T-helper 2 cell (primary cell): ENCODE measurements at regions not wholly inside any gene's neighbourhood (a gene's known extent, or its start where the extent isn't known, plus 50 kb on each side); places are given as distances from the start of the nearest gene placed in this dataset.
"Not testable (repeated sequence)": the region's sequence is repeated elsewhere in the genome, so short reads cannot be mapped to it uniquely, and the experiment has no call there.

Experiments
- DNase-seq, 5 experiments: peaks; one replicate each; pipeline versions ENCODE4 v3.0.0 to v3.0.0-alpha.2; 2012 to 2022

DNA sequence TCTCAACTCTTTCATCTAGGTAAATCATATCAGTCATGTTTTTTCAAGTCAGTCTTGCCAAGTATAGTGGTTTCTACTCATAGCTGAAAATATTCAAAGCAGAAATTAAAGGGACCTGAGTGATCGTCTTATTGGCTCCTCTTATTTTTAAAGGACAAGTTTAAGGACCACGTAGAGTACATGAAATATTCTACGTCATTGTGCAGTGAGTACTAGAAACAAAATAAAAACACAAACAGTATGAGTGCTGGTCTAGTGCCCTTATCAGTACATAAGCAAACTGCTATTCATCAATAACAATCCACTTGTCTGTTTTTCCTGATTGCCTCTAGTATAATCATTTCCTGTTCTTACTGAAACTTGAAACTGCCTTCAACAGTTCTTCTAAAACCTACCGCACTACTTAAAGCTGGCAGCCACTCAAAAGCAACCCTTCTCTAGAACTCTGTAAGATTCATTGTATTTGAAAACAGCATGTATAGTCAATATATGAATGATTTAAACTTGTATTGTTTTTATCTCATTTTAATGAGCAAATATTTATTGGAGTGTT lies 853.7 kb downstream of the TAF11L14 start:
- DNase-seq, result peak in 1 of 5 experiments; percentile 8

DNA sequence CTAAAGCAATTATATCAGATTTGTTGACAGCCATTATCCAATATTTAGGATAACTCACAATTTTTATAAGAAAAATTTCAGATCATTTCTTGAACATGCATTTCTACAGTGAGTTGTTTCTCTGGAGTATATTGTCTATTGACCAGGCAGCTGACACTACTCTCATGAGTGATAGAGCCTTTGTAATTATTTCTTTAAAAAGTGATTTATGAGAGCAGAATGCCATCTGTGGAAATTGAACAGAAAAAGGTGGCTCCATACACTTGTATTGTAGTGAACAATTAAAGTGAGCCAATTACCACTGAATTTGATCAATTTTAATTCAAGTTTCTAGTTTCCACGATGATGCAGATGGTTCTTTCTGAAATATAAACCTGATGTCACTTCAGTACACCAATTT lies 855.4 kb downstream of the TAF11L14 start:
- DNase-seq, result no peak

DNA sequence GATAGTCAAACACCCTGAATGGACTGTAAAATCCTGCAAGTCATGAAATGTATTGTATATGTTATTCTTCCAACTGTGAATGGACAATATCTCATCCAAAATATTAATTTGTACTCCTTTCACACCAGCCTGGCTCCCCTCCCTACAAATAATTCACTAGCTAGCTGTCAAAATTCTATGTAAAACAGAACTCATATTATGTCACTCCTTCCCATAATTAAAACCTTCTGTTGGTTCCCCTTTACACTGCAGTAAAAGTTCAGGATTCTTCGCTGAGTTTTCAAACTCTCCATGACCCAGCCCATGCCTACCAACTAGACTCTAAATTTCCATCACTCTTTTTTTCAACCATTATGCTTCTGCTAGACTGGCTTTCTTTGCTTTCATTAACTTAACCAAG lies 857.1 kb downstream of the TAF11L14 start:
- no peak for DNase-seq

DNA sequence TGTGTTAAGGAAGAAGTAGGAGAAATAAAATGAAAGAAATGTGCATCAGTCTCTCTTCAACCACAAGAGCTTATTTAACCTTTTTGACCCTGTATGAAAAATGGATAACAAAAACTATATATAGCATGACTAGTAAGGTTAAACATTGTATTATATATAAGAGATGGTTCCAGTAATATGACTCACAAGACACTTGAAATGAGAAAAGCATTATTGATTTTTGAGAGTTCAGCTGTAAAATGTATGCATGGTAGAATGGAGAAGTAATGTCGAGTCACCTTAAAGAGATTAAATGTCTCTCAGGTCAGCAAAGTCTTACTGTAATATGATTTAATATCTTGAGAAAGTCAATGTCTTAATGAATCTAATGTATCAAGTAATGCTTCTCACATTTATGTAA lies 860.9 kb downstream of the TAF11L14 start:
- DNase-seq, result no peak

DNA sequence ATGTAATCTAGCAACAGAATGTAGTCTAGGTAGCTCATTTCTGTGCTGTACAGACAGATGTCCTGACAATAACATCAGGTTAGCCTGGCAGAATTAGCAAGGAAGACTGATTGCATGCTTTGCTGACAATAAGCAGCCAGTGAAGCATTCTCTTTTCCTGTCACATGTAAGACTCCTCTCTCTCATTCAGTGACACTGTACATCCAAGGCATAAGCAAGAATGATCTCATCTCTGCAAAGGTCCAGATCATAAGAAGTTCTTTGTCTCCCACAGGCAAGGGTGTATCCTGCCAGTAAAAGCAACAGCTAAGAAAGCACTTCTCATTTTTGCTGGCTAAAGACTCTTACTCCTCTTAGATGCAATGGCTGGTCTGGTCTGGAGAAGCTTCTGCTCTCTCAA lies 861.8 kb downstream of the TAF11L14 start:
- DNase-seq, result no peak

DNA sequence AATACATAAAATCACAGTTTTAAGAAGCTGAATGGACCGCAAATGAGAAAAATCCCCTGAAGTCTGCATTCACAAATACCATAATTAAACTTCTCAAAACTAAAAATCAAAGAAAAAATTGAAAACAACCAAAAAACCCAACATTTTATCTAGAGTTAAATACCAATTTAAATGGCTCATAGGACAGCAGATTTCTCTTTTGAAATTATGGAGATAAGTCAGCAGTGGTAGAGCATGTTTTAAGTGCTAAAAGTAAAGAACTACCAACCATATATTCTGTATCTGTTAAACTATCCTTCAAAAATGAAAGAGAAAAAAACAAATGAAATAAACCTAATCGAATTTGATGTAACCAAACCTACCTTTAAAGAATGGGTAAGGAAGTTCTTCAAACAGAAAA lies 862.8 kb downstream of the TAF11L14 start:
- DNase-seq, result no peak

DNA sequence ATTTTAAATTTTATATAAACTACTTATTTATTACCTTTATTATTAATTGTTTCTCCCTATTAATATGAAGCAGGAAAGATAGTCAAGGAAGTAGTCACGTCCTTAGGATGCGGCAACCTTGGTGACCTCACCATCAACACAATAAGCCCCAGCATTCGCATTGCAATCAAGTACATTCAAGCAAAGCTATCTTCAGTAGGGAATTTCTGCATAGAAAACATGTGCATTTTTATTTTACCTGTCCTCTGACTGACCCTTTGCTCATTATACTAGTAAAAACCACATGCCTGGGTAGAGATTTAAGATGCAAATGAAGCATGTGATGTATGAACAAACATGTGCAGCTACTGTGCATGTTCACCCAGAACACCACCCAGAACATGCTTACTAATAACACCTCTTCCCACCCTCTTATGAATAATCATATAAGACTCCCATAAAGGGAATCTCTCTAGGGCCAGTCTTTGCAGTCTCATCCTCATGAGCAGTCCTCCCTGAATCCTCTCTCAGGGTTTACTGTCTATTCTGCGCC lies 869.6 kb downstream of the TAF11L14 start:
- DNase-seq, result no peak

DNA sequence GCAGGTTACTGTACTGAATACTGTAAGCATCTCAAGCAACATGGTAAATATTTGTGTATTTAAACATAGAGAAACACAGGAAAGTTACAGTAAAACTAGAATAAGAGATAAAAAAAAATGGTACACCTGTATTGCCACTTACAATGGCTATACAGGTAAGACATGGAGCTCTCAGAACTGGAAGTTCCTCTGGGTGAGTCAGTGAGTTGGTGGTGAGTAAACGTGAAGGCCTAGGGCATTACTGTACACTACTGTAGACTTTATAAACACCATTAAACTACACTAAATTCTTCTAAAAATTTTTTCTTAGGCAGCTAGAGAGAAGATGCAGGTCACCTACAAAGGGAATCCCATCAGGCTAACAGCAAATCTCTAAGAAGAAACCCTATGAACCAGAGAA lies 872.9 kb downstream of the TAF11L14 start:
- no peak for DNase-seq

DNA sequence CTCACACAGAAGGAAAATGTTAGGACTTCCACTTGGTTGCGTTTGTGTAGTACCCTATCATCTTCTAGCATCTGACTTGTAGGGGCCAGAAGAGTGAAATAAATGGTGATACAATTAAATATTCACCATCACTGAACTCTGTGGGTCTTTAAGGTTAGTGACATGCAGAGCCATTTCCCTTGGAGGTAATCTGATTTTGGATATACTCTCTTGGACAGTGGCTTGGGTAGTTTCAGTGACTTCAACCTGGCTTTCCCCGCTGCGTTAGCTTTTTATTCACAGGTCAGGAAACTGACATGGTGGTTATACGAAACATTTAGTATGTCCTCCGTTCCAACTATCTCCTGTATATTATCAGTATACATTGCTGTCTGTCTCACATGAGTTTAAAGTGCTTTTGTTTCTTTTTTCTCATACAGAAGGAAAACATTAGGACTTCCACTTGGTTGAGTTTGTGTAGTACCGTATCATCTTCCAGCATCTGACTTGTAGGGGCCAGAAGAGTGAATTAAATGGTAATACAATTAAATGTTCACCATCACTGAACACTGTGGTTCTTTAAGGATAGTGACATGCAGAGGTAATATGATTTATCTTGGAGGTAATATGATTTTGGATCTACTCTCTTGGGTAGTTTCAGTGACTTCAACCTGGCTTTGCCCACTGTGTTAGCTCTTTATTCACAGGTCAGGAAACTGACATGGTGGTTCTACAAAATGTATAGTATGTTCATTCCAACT lies 883.6 kb downstream of the TAF11L14 start:
- no peak for DNase-seq

DNA sequence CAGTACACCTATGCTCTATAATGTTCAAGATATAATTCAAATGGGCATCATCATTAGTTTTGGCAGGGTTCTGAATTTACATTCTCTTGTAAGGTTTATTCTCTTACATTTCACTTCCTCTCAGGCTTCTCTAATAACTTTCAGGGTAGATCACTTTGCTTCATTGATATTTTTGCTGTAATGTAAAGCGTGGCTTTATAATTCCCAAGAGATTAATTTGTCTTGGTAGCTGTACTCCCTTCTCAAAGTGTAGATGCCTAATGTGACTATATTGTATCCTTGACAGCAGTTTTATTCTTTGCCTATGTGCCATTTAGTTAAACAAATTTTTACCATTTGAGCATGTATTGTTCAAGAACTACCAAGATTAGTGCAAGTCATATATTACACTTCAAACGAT lies 889.1 kb downstream of the TAF11L14 start:
- DNase-seq, result no peak

DNA sequence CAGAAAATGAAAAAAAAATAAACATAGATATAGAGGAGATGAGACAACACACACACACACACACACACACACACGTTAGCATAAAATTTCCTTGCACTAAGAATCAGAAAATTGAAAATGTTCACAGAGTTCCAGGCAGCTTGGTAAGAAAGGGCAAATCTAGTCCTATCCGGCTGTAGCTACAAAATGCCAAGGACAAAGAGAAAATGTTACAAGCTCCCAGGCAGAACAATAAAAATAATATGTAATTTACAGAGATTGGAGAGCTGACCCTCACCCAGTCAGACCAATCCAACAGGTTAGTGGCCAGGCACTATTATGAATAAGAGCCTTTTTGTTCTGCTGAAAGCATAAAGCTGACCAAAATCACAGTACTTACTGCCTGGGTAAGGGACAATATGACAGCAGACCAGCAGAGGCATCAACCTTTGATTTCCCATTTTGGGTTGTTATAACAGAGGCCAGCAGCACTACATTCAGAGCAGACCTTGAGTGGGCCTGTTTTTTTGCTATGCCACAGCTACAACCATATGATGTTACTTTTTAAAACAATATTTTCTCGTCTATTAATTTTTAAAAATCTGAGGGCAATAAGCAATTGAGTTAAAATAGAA lies 892.6 kb downstream of the TAF11L14 start:
- no peak for DNase-seq

DNA sequence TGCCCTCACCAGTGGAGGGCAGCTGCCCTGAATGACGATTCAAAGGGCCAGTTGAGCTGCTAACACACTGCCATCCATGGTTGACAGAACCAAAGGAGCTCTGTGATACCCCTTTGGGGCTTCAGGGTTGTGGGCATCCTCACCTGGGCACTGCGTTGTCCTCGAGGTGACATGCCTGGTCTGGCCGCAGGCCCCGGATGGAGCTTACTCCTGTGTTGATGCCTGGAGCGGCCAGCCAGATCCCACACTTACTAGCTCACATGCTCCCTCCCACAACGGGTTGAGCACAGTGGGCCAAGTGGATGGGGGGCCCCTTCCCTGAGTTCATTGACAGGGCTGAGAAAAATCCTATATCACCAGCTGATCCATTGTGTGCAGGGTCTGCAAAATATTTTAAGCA lies 898.9 kb downstream of the TAF11L14 start:
- DNase-seq, result no peak

DNA sequence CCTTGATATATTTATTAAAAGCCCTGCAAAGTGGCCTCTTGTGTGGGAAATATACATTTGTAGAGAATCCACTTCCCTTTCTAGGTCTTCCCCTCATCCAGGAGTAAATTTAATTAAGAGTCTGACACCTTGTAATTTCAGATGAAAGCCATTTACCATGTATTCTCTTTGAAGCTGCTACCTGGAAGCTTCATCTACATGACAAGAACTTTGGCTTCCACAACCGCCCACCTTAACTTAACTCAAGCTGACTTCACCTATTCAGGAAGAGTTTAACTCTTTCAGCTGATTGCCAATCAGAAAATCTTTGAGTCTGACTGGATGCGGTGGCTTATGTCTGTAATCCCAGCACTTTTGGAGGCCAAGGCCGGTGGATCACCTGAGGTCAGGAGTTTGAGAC lies 899.9 kb downstream of the TAF11L14 start:
- no peak for DNase-seq

DNA sequence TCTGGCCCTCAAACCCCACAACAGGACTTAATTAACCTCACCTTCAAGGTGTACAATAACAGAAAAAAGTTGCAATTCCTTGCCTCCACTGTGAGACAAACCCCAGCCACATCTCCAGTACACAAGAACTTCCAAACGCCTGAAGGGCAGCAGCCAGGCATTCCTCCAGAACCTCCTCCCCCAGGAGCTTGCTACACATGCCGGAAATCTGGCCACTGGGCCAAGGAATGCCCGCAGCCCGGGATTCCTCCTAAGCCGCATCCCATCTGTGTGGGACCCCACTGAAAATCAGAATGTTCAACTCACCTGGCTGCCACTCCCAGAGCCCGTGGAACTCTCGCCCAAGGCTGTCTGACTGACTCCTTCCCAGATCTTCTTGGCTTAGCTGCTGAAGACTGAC lies 901.5 kb downstream of the TAF11L14 start:
- DNase-seq, result not testable (repeated sequence)

DNA sequence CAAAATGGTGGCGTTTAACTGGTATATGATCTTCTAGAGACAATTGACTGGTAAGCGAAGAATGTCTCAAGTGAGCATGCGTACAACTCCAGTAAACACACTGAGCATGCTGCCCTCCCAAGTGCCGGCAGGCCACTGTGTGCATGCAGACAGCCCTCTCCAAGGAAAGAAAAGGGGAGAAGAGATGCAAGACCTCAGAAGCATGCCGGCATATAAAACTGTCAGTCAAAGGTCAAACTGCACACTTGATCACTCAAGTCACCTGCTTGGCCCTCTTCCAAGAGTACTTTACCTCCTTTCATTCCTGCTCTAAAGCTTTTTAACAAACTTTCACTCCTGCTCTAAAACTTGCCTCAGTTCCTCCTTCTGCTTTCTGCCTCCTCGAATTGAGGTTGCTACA lies 910.2 kb downstream of the TAF11L14 start:
- no peak for DNase-seq

DNA sequence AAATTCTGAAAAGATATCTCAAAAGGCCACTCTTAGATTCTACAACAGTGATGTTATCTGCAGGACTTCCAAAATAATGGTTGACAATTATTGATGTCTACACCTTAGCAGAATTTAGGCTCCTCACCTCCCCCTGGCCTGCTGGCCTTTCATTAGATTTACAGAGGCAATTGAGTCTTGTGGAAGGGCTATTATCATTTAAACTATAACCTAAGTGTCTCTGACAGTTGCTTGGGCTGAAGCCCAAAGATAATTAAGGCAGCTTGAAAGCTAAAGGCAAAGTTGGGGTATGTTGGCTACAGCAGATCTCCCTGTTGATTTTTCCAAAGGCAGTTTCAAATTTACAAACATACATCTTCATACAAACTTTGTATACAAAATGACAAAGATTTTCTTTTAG lies 912.3 kb downstream of the TAF11L14 start:
- no peak for DNase-seq

DNA sequence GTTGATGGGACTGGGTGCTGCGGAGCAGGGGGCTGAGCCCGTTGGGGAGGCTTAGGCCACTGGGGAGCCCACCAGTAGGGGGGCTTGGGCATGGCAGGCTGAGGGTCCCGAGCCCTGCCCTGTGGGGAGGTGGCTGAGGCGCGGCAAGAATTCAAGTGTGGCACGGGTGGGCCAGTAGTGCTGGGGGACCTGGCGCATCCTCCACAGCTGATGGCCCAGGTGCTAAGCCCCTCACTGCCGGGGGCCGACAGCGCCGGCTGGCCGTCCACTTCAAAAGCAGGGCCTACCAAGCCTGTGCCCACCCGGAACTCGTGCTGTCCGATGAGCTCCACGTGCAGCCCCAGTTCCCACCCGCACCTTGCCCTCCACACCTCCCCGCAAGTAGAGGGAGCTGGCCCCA lies 917.5 kb downstream of the TAF11L14 start:
- DNase-seq, result no peak

DNA sequence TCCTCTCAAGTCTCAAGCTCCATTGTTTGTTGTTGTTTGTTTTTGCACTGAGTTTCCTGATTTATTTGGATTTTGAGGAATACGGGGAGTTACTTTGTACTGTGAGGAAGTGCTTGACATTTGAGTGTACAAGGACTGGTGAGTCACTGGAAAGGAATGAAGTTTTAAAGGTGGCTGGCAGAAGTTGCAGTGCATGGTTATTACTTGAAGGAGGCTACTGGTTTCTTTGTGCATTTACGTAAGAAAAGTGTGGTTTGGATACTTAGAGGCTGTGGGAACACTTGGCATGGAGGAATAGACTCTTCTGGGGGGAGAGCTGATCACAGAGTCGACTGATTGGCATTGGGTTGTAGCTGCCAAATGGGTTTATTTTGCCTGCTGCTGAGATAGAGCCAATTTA lies 919.0 kb downstream of the TAF11L14 start:
- no peak for DNase-seq

DNA sequence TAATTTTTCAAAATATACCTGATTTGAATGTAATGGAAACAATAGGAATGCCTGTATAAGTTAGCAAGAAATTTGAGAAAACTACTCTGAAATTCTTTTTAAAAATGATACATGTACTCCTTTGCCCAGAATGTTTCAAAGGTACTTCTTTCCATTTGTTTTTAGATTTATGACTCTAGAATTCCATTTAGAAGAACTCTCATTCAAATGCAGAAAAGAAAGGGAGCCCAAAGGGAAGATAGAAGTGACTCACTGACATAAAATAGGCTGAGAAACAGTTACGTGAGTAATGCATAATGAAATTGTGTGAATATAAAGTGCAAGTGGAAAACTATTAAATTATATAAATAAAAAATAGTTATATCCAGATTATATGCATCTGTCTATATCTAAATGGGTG lies 926.3 kb downstream of the TAF11L14 start:
- no peak for DNase-seq

DNA sequence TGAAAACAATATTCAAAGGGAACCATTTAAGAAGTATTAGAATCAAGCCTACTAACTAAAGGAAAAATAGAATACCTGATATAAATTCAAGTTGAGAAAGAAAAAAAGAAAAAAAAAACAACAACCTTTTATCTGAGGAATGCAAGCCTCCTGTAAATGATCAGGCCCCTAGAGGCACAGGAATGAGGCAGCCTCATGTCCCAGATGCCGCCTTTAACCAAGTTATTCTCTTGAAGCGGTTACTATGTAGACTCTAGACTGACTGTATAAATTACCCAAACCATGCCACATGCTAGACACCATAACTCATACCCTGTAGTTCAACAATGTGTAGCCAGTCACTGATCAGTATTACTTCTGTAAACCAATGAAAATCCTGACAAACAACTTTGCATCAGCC lies 929.6 kb downstream of the TAF11L14 start:
- DNase-seq, result no peak

DNA sequence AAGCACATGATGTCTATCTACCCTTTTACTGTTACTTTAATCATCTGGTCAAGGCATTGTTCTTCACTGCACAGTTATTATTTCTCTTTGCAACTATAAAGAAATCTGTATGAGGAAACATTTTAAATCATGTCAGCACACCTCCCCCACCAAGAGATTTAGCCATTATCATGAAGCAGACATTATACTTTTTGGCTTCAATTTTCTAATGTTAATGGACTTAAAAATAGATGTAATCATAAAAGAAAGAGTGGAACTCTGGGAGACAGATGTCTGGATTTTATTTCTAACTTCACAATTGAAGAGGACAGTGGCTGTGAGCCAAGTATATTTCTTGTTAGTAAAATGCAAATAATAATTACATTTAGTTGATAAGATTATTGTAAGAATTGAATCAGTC lies 932.4 kb downstream of the TAF11L14 start:
- no peak for DNase-seq

DNA sequence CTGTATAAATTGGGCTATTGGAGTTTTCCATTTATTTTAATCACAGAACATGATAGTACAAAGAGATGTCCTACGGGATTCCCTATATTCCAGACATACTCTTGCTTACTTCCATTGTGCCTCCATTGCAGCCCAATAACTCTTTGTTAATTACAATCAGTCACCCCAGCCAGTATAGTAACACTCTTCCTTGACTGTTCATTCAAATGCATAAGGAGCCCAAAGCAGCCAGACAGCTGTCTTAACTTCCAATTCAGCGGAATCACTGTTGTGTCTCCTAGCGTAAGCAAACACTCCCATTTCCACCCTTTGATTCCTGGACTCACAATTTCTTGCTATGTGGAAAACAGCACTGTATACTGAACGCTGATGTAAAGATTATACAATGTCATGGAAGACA lies 942.3 kb downstream of the TAF11L14 start:
- DNase-seq, result no peak

DNA sequence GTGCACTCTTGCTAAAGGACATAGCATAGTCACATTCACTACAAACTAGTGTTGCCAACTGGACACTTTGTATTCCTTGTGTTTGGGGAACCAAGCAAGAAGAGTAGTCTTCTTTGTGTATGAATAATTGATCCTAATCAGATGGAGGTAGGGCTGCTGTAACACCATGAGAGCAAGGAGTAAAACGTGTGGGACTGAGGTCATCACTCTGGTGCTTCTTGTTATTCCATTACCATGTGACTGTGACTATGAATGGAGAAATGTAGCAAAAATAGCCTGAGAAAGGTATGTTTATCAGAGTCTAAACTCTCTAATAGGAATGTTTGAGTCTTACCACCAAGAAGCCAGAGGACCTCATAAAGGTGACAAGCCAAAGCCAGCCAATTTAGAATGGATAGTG lies 966.9 kb downstream of the TAF11L14 start:
- no peak for DNase-seq

DNA sequence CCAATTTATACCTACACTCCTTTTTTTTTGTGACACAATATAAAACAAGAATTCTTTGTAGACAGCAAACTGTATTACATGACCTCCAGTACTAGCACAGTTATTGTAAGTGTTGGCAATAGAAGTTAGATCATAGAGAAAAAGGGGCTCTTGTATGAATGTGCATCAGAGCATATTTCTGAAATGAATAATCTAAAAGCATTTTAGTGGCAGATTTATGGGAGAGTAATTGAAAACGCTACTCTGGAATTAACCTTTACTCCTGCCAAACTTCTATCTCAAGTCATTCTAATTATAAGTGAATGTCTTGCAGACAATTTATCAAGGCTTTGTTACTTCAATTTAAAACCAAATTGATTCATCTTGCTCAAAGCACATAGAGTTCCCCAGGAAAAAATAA lies 968.1 kb downstream of the TAF11L14 start:
- no peak for DNase-seq
